ENCODE measurements at regions not wholly inside any gene's neighbourhood (a gene's known extent, or its start where the extent isn't known, plus 50 kb on each side); places are given as distances from the start of the nearest gene placed in this dataset.

GRCh38 chr18:71028285-71028762 lies 739.5 kb downstream of the SOCS6 start:
- TF ChIP-seq CTCF (CRISPR knock-in tag; IDR thresholded peaks at IDR 0.05) (no peak), TFAP4 (IDR thresholded peaks at IDR 0.05; ENCODE audit: borderline replicate concordance, low read depth) (no peak), SMAD1 (CRISPR knock-in tag; IDR thresholded peaks at IDR 0.05; ENCODE audit: borderline replicate concordance, low read depth) (no peak), CBX2 (IDR thresholded peaks at IDR 0.05; ENCODE audit: low read depth, low read length) (no peak), CBX2 (CRISPR knock-in tag; IDR thresholded peaks at IDR 0.05; ENCODE audit: low read depth) (no peak), PAX8 (CRISPR knock-in tag; IDR thresholded peaks at IDR 0.05; ENCODE audit: borderline replicate concordance) (no peak), GABPB1 (CRISPR knock-in tag; IDR thresholded peaks at IDR 0.05) (no peak), PHF20 (CRISPR knock-in tag; IDR thresholded peaks at IDR 0.05) (no peak), PRDM4 (CRISPR knock-in tag; IDR thresholded peaks at IDR 0.05; ENCODE audit: borderline replicate concordance) (no peak), SP1 (IDR thresholded peaks at IDR 0.05) (no peak), SP1 (CRISPR knock-in tag; IDR thresholded peaks at IDR 0.05) (no peak), ISX (CRISPR knock-in tag; conservative IDR thresholded peaks at IDR 0.05) (no peak)

Data from HepG2 (cell line).